Stimulated activated CD8-positive, alpha-beta memory T cell treated with anti-CD3 and anti-CD28 coated beads, Interleukin-4, amount 100 ng/mL, for 48 hours (primary cell): ENCODE measurements at regions not wholly inside any gene's neighbourhood (a gene's known extent, or its start where the extent isn't known, plus 50 kb on each side); places are given as distances from the start of the nearest gene placed in this dataset.

Source experiments
- DNase-seq: peaks from one replicate; pipeline ENCODE4 v3.0.0-alpha.2; 2020

DNA sequence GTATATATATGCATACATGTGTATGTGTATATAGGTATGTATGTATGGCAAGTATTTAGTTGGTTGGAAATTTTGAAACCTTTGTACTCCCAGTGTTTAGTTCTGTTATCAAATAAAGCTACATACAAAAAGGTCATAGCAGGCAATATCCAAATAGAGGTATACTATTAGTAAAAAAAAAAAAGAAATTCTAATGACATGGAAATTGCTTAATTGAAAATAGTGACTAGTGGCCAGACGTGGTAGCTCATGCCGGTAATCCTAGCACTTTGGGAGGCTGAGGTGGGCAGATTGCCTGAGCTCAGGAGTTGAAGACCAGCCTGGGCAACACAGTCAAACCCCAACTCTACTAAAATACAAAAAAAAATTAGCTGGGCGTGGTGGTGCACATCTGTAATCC, 351.6 kb upstream of the NR5A2 start:
- no peak for DNase-seq

GRCh38 chr1:199678771-199679170, 348.7 kb upstream of the NR5A2 start:
- no peak for DNase-seq

DNA sequence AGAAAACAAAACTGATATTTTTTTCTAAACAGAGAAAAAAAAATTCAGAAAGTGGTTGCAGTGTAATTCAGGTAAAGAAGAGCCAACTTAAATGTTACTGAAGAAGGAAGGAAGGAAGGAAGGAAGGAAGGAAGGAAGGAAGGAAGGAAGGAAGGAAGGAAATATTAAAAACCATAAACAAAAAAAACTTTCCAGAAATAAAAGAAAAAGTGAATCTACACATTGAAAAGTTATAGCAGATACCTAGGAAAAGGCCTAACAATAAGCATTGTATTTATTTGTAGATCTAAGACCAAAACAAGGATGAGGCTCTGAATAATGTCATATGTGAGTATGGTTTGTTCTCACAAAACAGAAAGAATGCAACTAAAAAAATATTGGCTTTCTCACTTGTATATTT, 345.4 kb upstream of the NR5A2 start:
- DNase-seq = no peak

DNA sequence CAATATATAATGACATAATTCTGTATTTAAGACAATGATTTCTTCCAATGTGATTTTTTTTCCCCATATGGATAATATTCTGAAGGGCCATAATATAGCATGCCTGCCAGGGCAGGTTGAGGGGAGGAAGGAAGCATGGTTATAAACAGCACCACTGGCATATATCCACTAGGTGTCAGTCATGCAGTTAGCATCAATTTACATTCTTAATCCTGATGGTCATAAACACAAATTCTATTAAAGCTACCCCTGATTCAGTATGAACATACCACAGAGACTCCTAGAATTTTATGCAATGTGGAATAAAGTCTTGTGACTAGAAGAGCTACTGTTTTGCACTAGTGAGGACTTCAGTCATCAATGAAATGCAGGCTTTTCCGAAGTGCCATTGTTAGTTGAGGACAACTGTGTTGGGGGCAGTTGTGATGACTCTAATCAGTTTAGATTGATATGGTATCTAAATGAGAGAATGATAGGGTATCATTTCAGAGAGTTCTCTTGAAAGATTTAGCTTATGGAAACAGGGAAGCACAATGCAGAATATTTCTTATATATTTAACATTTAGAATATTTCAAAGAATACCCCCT, 342.7 kb upstream of the NR5A2 start:
- no peak for DNase-seq

GRCh38 chr1:199685369-199685768, 342.1 kb upstream of the NR5A2 start:
- no peak for DNase-seq

- DNase-seq = no peak
Measured at GRCh38 chr1:199687321-199687720, 340.2 kb upstream of the NR5A2 start.

DNA sequence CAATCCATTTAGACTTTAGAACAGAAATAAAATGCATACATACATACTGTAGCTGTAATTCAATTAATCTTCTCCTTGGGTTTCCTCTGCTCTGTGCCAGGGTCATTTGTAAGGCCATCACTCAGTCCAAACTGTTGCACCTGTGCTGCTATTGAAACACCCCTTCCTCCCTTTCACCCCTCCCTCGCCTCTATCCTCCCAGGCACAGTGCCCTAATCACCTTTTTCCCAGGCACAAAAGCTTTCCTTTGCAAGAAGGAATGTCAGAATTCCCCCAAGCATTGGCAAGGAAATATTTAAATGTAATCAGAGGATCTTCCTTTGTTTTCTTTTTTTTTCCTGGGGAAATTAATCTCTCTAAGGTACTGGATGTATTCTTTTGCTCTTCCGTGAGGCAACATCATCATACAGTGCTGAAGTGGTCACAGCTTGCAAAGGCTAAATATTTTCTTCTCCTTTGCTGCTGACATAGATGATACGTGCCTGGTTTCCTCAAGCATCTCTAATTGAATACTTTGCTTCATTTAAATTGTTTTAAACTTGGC, 339.3 kb upstream of the NR5A2 start:
- DNase-seq = no peak

DNA sequence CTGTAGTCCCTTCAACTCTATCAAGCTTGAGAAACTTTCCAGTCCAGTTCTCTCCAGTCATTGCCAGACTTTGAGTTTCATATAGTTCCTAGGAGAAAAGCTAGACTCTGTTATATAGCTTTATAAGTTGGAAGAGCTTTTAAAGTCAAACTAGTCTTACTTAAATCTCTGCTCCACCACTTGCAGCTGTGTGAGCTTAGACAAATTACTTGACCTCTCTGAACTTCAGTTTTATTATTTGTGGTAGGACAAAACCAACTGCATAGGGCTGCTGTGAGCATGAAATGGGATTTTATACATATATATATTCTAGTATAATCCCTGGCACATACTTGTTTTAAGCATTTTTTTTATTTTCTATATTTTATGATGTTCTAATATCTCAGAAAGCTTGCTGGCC, 338.7 kb upstream of the NR5A2 start:
- DNase-seq = no peak

DNA sequence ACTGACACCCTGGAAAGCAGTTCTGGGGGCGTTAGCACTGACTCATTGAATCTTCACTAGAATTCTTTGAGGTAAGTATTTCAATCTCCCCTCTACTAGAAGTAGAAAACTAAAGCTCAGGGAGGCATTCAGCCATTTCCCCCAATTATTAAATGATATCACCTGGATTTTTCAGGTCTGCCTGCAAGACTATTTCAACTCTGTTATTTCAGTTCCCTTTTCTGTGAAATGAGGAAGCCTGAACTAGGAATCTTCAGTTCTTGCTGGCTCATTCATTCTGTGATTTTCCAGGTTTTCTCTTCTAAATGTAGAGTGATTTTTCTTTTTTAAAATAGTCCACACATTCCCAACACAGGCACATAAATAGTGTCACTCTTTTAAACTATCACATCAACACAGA, 337.0 kb upstream of the NR5A2 start:
- no peak for DNase-seq

DNA sequence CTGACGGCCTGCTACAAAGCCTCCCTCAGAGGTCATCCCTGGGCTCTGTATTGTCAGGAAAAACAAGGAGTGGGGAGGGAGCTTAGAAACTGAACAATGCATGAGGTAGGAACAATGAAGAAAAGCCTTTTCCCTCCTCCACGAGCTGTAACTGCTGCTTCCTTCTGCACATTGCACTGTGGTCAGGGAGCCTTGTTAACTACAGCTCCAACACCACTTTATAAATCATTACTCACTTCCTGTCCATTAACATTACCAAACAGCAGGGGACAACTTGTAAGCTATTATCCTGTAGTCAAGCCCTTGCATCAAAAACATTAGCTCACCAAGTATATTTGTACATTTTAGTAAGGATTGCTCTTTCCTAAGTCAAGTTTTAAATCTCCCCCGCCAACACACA, 336.0 kb upstream of the NR5A2 start:
- DNase-seq = no peak

GRCh38 chr1:199693724-199694123, 333.8 kb upstream of the NR5A2 start:
- DNase-seq = no peak

- DNase-seq = no peak
Measured at GRCh38 chr1:199696225-199696624, 331.3 kb upstream of the NR5A2 start.

GRCh38 chr1:199698222-199698621, 329.3 kb upstream of the NR5A2 start:
- no peak for DNase-seq

GRCh38 chr1:199700551-199700950, 327.0 kb upstream of the NR5A2 start:
- DNase-seq = no peak

DNA sequence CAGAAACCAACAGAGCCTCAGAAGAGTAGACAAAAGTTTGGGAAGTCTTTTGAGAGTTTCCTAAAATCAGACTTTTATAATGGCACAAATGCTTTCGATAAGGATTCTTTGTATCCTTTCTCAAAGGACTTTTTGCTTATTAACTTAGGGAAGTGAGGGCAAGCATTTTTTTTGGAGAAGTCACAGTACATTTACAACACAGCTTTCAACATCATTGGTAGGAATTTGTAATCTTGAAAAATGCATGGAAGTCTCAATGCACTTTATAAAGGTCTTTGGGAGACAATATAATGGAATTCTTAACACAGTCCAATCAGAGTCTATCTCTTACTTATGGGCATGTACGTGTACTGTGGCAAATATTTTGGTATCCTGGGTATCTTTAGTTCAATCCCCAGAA, 325.8 kb upstream of the NR5A2 start:
- no peak for DNase-seq

DNA sequence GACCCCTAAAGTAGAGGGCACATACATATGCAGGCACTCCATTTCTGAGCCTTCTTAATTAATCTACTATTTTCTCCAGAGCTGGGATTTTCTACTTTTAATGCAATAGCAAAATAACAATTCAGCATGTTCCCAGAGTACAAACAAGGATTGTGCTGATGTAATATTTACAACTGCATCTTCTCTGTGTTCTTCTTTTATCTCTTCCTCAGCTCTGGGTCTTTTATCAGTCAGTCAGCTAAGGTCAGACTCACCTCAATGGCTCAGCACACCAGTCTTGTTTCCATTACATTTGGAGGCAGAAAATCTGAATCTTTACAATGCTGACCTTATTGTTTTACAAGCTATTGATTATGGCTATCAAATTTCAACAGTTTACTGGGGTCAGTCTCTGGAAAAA, 323.3 kb upstream of the NR5A2 start:
- DNase-seq = no peak

- no peak for DNase-seq
Measured at GRCh38 chr1:199705825-199706224, 321.7 kb upstream of the NR5A2 start.

GRCh38 chr1:199706826-199707606, 320.5 kb upstream of the NR5A2 start:
- no peak for DNase-seq

- no peak for DNase-seq
Measured at GRCh38 chr1:199710974-199711373, 316.5 kb upstream of the NR5A2 start.

DNA sequence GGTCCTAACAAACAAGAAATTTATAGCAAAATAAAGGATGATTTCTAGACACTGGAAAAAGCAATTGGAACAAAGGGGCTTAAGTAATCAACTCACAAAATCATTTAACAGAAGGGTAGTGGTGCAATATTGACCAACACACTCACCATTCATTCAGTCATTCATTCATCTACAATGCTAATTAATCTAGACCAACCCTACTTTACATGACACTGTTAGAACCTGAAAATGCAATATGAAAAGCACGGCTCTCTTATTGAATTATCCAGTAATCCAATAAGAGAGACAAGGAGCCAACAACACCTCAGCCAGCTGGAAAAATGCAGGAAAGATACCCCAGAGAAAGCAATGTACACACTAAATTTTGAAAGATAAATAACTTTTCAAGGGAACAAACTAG, 310.8 kb upstream of the NR5A2 start:
- no peak for DNase-seq

DNA sequence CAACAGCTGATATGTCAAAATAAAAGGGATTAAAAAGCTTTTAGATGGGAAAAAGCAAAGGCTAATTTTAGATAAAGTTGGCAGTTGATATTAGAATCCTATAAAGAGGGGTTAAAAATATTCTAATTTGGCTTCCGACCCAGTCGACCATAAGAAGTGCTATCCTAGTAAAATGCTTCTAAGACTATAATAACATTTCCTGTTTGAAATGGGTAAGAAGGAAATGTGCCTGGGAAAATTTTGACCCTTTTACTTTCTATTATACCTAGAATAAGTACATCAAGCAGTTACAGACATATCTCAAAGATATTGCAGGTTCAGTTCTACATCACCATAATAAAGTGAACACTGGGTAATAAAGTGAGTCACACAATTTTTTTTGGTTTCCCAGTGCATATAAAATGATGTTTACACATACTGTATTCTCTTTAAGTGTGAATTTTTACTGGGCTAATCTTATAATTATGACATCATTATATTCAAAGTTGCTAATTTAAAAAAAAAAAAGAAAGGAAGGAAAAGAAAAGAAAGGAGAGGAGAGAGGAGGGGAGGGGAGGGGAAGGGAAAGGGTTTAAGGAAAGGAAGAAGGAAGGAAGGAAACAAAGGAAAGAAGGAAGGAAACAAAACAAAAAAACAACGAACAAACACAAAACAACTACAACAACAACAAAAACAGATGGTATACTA, 308.2 kb upstream of the NR5A2 start:
- DNase-seq = no peak

GRCh38 chr1:199720496-199720895, 307.0 kb upstream of the NR5A2 start:
- no peak for DNase-seq

DNA sequence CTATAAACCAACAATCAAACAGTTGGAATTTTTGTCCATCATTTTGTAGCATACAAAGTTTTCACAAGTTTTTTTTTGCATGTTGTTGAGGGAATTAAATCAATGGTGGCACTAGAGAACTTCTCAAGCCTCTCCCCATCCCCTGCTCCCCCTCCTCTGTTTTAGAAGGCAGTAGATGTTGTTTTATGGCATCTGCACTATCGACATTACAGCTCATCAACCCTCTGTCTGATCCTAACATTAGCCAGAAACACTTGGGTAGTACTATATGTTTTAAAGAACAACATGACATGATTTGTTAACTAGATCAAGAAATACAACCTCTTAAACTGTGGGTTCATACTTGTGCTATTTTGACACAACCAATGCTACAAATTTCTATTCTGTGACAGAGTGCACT, 306.5 kb upstream of the NR5A2 start:
- DNase-seq = no peak
